ENCODE measurements at regions not wholly inside any gene's neighbourhood (a gene's known extent, or its start where the extent isn't known, plus 50 kb on each side); places are given as distances from the start of the nearest gene placed in this dataset.

DNA sequence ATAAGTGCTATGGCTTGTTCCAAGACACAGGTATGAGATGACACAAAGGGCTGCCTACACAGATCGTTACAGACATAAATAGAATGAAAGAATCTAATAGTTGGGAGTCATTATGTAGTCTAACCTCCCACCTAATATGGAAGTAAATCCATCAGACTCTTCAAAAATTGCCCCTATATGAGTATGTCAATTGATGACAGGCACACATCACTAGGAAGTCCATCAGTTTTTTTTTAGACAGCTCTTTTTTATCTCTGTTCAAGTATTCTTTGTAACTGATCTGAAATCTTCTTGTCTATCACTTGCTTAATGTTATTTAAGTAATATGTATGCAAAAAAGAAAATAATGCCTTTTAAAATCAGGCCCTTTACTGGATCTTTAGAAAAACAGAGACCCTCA lies 191.6 kb downstream of the UBE2NL start:
- TF ChIP-seq, protein P1, sequence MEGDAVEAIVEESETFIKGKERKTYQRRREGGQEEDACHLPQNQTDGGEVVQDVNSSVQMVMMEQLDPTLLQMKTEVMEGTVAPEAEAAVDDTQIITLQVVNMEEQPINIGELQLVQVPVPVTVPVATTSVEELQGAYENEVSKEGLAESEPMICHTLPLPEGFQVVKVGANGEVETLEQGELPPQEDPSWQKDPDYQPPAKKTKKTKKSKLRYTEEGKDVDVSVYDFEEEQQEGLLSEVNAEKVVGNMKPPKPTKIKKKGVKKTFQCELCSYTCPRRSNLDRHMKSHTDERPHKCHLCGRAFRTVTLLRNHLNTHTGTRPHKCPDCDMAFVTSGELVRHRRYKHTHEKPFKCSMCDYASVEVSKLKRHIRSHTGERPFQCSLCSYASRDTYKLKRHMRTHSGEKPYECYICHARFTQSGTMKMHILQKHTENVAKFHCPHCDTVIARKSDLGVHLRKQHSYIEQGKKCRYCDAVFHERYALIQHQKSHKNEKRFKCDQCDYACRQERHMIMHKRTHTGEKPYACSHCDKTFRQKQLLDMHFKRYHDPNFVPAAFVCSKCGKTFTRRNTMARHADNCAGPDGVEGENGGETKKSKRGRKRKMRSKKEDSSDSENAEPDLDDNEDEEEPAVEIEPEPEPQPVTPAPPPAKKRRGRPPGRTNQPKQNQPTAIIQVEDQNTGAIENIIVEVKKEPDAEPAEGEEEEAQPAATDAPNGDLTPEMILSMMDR (IDR thresholded peaks at IDR 0.05), result no peak
- TF ChIP-seq EZH2 (IDR thresholded peaks at IDR 0.05) (no peak), EZH2phosphoT487 (IDR thresholded peaks at IDR 0.05) (no peak)
